GM21786 (cell line): ENCODE measurements at regions not wholly inside any gene's neighbourhood (a gene's known extent, or its start where the extent isn't known, plus 50 kb on each side); places are given as distances from the start of the nearest gene placed in this dataset.

Experiments used
- ATAC-seq: cut with Tn5 transposase; IDR thresholded peaks from one replicate; pipeline ENCODE4 v1.9.1; 2021; ENCODE audit not compliant: unreplicated experiment

DNA sequence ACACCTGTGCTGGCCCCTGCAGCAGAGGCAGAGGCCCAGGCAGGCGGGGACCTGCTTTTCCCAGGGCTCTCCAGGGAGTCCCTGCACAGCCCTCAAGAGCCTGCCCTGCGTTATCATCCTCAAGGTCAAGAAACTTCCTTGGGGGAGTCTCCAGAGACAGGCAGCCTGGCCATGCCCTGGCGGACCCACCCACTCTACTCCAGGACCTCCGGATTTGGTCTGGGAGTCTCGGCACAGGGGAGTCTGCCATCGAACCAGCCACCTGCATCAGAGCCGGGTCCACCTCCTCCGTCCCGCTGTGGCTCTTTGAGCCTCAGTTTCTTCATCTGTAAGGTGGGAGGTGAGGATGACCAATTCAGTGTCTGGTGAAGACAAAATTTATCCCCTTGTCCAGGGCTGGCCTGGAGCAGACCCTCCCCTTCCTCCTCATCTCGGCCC lies 75.3 kb upstream of the TNRC6C start:
- no peak for ATAC-seq

DNA sequence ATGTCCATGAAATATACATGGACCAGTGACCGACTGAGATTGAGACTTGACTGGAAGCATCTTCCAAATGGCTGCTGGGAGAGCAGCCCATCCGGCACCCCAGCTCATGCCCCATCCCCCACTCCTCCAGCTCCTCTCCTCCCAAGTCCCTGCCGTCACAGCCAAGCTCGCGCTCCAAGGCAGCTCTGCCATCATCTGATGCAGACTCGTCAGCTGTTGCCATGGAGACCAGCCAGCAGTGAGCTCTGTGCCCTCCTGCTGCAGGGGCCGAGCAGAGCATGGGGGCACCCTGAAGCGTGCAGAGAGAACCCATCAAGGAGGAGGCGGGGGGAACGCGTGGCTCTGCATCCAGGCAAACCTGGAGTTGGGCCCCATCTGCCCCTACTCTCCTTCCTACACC lies 74.5 kb upstream of the TNRC6C start:
- ATAC-seq, result no peak

DNA sequence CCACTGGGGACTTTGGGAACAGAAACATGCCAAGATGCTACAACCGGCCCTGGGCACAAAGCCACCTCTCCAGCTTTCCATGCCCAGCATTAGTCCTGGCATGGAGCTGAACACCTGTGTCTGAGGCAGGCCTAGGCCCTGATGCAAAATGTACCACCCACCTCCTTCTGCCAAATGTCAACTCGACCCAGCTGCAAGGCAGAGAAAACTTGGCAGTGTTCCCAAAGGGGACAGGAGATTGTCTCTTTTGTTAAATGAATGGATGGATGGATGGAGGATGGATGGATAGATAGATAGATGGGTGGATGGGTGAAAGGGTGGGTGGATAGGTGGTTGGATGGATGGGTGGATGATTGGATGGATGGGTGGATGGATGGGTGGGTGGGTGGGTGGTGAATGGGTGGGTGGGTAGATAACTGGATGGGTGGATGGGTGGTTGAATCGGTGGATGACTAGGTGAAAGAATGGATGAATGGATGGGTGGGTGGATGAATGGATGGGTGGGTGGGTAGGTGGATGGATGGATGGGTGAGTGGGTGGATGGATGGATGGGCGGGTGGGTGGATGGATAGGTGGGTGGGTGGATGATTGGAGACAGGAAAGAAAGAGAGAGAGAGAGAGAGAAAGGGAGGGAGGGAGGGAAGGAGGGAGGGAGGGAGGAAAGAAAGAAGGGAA lies 73.4 kb upstream of the TNRC6C start:
- ATAC-seq, result no peak

DNA sequence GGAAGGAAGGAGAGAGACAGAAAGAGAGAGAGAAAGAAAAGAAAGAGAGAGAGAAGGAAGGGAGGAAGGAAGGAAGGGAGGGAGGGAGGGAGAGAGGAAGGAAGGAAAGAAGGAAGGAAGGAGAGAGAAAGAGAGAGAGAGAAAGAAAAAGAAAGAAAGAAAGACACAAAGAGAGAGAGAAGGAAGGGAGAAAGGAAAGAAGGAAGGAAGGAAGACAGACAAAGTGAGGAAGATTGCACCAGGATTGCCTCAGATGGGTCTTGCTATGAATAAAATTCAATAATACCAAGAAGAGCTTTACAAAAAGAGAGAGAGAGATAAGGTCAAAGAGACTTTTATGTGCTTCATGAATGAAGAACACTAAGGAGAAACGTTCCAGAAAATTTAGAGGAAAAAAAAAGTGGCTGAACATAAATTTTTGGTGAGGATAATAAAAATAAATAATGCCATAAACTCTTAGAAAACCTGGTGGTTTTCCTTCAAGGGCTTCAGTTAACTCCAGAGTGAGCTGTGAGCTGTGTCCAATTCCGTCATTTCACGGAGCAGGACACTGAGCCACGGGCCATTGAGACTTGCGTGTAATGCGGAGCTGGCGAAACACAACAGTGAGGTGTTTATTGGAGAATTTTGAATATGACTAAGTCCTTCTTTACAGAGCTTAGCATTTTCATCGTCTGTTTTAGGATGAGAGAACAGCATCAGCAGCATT lies 72.7 kb upstream of the TNRC6C start:
- ATAC-seq, result no peak

DNA sequence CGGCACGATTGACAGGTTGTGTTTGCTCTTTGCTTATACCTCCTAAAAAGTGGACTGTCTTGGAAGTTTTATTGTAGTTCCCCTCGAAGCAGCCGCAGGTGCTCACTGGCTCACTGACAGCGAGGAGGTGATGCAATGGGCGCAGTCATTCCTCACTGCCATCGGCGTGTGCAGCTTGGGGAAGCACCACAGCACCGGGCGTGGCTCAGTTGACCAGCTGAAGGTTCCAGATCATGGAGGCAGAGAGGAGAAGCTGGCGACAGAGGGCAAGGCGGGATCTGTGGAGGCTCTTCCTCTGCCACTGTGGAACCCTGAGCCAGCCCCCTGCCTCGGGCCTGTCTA lies 72.1 kb upstream of the TNRC6C start:
- ATAC-seq, result no peak

DNA sequence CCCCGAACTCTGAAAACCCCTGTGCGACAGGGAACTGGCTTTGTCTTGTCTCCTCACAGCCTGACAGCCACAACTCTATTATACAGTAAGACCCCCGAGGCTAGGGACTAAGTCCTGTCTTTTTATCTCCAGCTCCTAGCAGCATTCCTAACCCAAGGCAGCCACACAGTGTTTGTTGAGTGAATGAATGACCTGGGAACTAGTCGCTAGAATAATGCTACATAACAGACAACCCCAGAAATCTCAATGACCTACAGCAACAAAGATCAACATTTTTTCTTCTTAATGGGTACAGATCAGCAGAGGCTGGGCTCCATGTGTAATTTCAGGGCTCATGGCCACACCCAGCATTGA lies 71.4 kb upstream of the TNRC6C start:
- ATAC-seq, result no peak

DNA sequence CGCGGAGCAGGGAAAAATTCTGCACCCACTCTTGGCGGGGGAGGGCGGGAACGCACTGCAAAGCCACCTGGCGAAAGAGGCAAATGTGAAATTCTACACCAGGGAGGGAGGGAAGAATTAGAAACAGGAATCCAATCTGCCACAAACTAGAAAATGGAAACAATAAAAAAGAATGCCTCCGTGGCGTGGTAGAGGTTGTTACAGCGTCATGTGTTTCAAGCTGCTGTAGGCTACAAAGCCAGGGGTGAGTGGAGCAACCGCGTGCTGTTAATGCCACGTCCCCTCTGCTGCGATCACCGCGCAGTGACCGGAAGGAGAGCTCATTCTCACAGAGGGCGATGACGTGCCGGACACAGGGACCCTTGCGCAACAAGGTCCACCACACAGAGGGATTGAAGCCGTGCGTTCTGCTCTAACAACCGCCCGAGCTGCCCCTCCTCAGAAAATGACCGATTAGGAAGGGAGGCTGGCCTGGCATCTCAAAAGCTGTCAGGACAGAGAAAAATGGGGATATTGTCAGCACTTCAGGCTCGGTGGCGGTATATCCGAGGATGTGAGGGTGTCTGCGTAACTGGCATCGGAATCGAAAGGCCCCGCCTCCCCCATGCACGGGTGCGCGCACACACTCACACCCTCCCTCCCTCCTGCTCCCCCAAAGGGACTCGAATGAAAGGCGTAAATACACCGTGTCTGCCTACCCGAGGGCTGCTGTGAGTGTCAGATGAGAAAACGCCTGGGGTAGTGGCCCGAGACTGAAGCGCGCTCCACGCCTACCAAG lies 70.8 kb upstream of the TNRC6C start:
- no peak for ATAC-seq

DNA sequence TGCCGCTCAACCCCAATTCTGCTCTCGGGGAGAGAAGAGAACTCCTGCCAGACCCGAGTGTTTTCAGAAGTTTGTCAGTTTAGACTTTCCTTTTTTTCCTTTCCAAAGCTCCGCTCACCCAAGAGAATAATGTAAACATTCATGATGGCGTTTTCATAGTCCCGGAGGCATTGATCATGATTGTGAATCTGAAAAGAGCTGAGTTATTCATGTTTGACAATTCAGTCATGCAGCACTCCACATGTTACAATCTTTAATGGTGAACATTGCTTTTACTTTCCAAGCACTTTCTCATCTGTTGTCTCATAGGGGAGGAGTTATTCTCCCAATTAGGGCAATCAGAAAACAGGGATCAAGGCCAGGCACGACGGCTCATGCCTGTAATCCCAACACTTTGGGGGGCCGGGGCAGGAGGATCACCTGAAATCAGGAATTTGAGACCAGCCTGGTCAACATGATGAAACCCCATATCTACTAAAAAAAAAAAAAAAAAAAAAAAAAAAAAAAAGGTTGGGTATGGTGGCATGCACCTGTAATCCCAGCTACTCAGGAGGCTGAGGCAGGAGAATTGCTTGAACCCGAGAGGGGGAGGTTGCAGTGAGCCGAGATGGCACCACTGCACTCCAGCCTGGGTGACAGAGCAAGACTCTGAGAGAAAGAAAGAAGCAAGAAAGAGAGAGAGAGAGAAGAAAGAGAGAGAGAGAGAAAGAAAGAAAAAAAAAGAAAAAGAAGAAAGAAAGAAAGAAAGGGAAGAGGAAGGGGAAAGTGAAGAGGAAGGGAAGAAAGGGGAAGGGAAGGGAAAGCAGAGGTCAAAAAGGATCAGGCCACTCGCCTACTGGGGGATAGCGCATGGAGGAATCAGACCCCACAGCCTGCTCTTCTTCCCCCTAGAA lies 70.0 kb upstream of the TNRC6C start:
- ATAC-seq, result no peak

DNA sequence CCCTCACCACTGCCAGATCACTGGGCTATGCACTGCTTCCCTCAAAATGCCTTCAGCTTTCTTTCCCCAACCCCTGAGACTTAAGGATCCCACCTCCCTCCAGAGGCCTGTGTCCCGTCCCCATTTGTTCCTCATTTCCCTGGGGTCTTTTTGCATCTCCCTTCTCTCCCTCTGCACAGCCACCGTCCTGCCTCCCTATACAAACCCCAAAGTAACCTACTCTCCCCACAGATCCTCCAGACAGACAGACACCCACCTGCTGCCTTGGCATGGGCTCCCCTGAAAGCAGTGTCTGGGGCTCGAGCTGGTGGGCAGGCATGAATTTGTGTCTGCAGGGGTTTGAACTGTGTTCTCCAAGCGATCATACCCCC lies 69.4 kb upstream of the TNRC6C start:
- ATAC-seq, result no peak

DNA sequence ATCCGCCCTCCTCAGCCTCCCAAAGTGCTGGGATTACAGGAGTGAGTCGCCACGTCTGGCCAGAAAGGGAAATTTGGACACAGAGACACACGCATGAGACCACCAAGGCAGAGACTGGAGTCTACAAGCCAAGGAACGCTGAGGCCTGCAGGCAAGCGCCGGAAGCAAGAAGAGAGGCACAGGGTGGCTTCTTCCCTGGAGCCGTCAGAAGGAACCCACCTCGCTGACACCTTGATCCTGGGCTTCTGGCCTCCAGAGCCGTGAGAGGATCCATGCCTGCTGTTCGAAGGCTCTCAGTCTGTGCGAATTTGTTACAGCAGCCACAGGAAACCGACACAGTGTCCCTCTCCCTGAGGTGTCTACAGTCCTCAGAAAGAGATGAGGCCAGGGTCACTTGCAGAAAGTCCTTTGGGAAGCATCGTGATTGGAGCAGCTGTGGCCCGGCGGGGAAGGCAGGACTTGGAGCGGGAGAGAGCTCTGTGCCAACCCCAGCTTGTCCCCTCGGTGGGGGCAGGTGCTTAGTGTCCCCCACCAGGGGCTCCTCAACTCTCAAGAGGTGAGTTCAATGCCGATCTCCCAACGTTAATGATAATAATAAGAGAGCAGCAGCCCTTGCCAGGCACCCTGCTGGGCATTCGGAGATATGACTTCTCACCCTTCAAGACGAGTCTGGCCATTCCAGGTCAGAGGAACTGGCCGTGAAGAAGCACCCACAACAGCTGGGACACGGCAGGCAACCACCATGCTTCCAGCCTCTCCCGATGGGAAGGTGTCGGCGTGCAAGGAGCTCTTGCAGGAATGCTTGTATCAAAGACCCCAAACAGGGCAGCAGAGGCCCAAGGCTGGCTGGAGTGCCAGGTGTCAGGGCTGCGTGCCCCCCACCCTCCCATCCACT lies 68.4 kb upstream of the TNRC6C start:
- no peak for ATAC-seq

DNA sequence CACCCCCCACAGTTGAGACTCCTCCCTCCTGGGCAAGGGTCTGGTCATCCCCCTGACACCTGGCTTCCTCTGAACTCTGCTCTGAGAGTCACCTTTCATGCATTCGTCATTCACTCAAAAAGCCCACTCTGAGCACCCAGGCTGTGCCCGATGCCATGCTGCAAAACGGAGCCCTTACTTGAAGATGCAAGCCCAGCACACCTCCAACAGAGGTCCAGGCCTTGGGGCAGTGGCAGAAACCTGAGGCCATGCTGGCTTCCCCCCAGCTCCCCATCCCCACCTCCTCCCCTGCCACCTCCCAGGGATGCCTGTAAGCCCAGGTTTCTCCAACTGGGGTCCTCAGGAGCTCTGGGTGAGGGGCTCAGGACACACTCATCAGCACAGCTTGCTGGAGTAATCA lies 67.7 kb upstream of the TNRC6C start:
- no peak for ATAC-seq

DNA sequence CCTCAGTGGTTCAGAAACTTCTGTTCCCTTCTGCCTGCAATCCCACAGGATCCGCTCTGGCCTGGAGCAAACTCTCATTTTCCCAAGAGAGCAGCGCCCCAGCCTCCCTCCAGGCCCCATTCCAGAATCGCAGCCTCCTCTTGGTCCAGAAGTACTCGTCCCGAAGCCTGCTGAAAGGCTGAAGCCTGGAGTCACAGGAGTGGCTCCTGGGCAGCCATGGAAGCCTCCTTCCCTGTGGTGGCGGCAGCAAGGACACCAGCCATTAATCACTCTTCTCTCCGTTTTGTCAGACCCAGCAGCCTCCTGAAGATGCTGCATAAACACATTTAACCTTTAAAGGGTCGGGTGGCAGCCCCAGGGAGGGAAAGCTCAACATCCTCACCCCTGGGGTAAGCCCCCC lies 66.9 kb upstream of the TNRC6C start:
- ATAC-seq, result no peak

DNA sequence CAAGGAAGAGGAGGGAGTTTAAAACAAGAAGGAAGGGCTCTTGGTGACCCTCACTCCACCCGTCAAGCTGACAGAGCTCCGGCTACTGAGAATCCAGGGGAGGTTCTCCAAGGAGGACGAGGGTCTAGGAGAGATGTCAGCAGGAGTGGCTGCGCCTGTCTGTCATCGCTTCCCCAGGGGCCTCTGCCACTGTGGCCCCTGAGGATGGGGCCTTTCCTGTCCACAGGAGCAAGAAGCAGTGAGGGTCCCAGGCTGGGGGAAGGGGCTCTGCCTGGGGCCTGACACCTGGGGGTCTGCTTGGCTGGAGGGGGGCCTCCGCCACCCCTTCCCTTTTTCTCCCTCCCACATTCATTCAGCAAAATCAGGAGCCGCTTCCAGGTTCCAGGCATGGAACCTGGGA lies 66.5 kb upstream of the TNRC6C start:
- no peak for ATAC-seq

DNA sequence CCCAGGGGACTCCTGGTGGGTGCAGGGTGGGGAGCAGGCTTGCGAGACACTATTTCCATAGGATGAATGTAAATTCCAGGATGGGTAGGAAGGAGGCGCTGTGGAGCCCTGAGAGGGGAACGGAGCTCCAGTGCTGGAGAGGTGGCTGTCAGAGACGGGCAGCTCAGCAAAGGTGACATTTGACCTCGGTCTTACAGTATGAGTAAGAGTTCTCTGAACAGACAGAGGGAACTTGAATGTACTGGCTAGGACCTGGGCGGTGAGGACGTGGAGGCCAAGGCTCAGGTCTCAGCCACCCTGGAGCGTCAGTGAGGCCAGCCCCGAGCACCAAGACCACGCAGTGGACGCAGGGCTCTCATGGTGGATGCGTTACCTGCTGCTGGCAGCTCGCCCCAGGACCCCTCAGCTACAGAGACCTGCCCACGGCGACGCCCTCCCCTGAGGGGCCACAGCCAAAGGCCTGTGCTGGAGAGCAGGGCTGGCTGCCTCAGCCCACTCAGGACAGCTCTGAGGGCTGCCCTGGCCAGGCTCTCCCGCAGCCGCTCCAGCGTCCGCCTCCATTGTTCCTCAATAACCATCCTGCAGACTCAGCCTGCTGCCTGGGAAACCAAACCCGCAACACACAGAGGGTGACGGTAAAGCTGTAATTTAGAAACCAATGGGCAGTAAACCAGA lies 65.9 kb upstream of the TNRC6C start:
- no peak for ATAC-seq

DNA sequence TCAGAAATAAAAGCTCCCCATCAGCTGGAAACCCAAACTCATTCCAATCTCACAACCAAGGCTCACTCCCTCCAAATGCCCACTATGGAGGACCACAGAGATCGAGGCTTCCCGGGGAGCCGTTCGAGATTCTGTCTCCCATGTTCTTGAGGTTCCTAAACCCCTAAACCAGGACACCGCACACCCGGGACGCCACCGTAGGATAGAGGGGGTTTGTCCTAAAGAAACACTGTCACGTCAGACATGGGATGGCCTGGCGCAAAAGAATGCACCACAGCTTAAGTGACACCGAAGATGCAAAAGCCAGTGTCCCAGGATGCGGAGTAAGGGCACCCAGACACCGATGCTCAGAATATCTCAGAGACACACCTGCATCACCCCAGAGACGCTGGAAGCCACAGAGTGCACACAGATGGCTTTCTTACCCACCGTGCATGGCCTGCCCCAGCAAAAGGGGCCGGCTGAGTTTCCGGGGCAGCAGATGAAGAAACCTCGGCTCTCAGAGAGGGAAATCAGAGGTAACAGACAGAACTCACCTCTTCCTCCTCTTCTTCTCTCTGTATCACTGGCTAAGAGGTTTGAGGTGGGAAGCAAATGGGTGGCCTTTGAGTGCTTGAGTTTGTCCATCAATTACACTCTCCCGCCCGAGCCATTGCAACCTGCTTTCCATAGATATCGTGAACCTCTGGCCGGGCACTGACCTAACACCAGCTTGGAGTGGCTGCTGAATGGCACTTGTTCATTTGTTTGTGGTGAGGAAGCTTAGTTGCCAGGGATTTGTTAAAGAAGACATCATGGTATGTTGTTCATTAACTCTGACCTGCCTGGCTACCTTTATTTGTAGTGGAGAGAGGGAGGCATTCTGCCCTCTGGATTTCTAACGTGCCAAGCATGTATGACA lies 65.1 kb upstream of the TNRC6C start:
- ATAC-seq, result no peak

DNA sequence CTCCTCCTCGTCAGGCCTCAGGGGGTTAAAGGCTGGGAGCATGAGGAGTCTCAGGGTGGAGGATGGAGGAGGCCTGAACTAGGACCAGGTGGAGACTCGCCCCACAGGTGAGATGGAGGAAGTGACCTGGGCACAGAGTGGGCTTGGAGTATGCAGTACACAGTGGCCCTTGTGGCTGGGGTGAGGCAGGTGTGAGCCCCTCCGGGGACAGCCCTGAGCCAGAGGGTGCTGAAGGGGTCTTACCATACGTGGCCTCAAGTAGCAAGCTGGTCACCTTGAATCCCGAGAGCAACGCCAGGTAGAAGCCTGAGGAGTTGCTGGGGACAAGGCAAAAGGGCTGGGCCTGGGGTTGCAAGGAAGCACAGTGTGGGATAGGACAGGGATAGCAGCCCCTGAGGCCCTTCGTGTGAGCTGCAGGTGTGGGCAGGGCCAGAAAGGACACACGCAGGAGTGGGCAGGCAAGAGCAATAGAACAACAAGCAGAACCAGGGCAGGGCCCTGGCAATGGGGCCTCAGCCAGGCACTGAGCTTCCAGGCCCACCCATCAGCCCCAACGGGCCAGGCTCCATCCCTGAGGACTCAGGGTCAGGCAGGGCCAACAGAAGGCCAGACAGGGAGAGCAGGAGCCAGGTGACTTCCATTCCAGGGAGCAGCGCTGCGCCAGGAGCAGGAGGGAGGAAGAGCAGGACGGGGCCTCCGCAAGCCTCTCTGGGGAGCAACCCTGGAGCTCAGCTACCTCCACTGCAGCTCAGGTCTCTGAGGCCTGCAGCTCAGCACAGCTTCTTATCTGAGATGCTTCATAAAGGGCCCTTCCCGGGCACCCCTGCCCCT lies 64.2 kb upstream of the TNRC6C start:
- no peak for ATAC-seq

DNA sequence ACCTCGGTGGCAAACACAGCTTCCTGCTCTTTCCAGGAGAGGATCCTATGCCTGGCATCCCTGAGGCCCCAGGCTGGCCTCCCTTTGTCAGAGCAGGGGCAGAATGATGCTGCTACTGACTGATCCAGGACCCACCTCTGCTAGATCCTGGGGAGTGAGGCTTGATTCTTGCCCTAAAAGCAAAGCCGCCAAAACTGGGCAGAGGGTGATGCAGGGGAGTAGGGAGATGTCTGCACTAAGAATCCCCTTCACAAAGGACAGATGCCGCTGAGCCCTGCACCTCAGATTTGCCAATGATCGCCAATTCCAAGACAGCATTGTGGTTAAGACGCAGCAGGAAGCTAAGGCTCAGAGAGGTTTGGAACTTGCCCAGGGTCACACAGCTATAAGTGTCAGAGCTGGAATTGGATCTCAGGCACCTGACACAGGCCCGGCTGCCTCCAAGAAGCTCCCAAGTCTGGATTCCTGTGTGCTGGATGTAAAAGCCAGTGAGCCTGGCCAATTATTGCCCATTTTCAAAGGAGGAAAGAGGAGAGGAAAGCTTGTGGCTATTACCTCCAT lies 60.7 kb upstream of the TNRC6C start:
- no peak for ATAC-seq
